GM18511 (cell line): ENCODE measurements at regions not wholly inside any gene's neighbourhood (a gene's known extent, or its start where the extent isn't known, plus 50 kb on each side); places are given as distances from the start of the nearest gene placed in this dataset.

ENCODE experiments used
- ATAC-seq: cut with Tn5 transposase; IDR thresholded peaks from one replicate; pipeline ENCODE4 v1.9.1; 2021; ENCODE audit warnings: mild to moderate bottlenecking, moderate library complexity; ENCODE audit not compliant: unreplicated experiment

- no peak for ATAC-seq
Observed at GRCh38 chr5:164728733-164729132, 1223.3 kb downstream of the MAT2B start.

- ATAC-seq, result no peak
Observed at GRCh38 chr5:164735334-164735733, 1229.9 kb downstream of the MAT2B start.

GRCh38 chr5:164741376-164741775 is 1236.0 kb downstream of the MAT2B start:
- peak; percentile 47 for ATAC-seq

GRCh38 chr5:164742025-164742424 is 1236.6 kb downstream of the MAT2B start:
- ATAC-seq, result peak; percentile 95

- ATAC-seq, result no peak
Observed at GRCh38 chr5:164746723-164747122, 1241.3 kb downstream of the MAT2B start.

GRCh38 chr5:164747371-164747770 is 1242.0 kb downstream of the MAT2B start:
- no peak for ATAC-seq

GRCh38 chr5:164748861-164749260 is 1243.4 kb downstream of the MAT2B start:
- ATAC-seq, result peak; percentile 93

- ATAC-seq, result no peak
Observed at GRCh38 chr5:164753434-164753833, 1248.0 kb downstream of the MAT2B start.

GRCh38 chr5:164763206-164763605 is 1257.8 kb downstream of the MAT2B start:
- ATAC-seq, result no peak

- ATAC-seq, result no peak
Observed at GRCh38 chr5:164772122-164772521, 1266.7 kb downstream of the MAT2B start.

- no peak for ATAC-seq
Observed at GRCh38 chr5:164784230-164784629, 1278.8 kb downstream of the MAT2B start.

GRCh38 chr5:164798110-164798509 is 1292.7 kb downstream of the MAT2B start:
- ATAC-seq, result no peak

- peak; percentile 78 for ATAC-seq
Observed at GRCh38 chr5:164799391-164799790, 1294.0 kb downstream of the MAT2B start.

- ATAC-seq, result no peak
Observed at GRCh38 chr5:164801910-164802309, 1296.5 kb downstream of the MAT2B start.

- peak; percentile 95 for ATAC-seq
Observed at GRCh38 chr5:164809821-164810220, 1304.4 kb downstream of the MAT2B start.

GRCh38 chr5:164818445-164818844 is 1313.0 kb downstream of the MAT2B start:
- no peak for ATAC-seq

- ATAC-seq, result no peak
Observed at GRCh38 chr5:164824671-164825070, 1319.3 kb downstream of the MAT2B start.

GRCh38 chr5:164832516-164832915 is 1327.1 kb downstream of the MAT2B start:
- no peak for ATAC-seq

GRCh38 chr5:164844348-164844747 is 1338.9 kb downstream of the MAT2B start:
- ATAC-seq, result no peak

- ATAC-seq, result no peak
Observed at GRCh38 chr5:164860896-164861295, 1355.5 kb downstream of the MAT2B start.

GRCh38 chr5:164861610-164862009 is 1356.2 kb downstream of the MAT2B start:
- ATAC-seq, result no peak

GRCh38 chr5:164868761-164869160 is 1363.3 kb downstream of the MAT2B start:
- peak; percentile 91 for ATAC-seq

GRCh38 chr5:164869325-164869724 is 1363.9 kb downstream of the MAT2B start:
- ATAC-seq, result peak; percentile 50

- no peak for ATAC-seq
Observed at GRCh38 chr5:164876793-164877192, 1371.4 kb downstream of the MAT2B start.
